A673 (cell line): ENCODE measurements at regions not wholly inside any gene's neighbourhood (a gene's known extent, or its start where the extent isn't known, plus 50 kb on each side); places are given as distances from the start of the nearest gene placed in this dataset.

Experiments
- BruUV-seq: library from RNA; stranded (reverse); fragments of 400-500 nt; replicated peaks from 2 replicates; lab custom pipeline; 2021; lab: Mats Ljungman, UMichigan
- CTCF ChIA-PET: fragments of 300-600 bp; sonication (Branson Sonifier 250); formaldehyde crosslinking; loops from one replicate; lab custom pipeline; 2022; ENCODE audit warnings: antibody characterized with exemption; lab: Charles Lee
- POLR2A ChIA-PET: fragments of 300-600 bp; sonication (Branson Sonifier 250); formaldehyde crosslinking; loops from one replicate; lab custom pipeline; 2022; ENCODE audit warnings: antibody characterized with exemption; ENCODE audit not compliant: low non-redundant PET; lab: Charles Lee
- DNase-seq: peaks from one replicate; pipeline ENCODE4 v3.0.0-alpha.2; 2015; ENCODE audit warnings: low spot score
- H3K27ac ChIP-seq: fragments of 200-600 bp; sonication (generic); 2 replicates; pipeline ENCODE4 v1.5.1; 2016; ENCODE audit warnings: mixed run types, low read depth, mild to moderate bottlenecking, mixed read lengths, antibody characterized with exemption, low read length; ENCODE audit not compliant: poor library complexity, severe bottlenecking
- H3K27me3 ChIP-seq: fragments of 200-600 bp; sonication (generic); replicated peaks from 2 replicates; pipeline ENCODE4 v1.6.1; 2017; ENCODE audit warnings: mixed run types, low read depth, mild to moderate bottlenecking, mixed read lengths, antibody characterized with exemption, low read length; ENCODE audit not compliant: insufficient read depth, poor library complexity
- H3K36me3 ChIP-seq: fragments of 200-600 bp; sonication (generic); 2 replicates; pipeline ENCODE4 v1.6.1; 2016; ENCODE audit warnings: mixed run types, mild to moderate bottlenecking, mixed read lengths, antibody characterized with exemption, low read length; ENCODE audit not compliant: insufficient read depth, poor library complexity, severe bottlenecking
- H3K4me1 ChIP-seq: fragments of 200-600 bp; sonication (generic); 2 replicates; pipeline ENCODE4 v1.6.1; 2017; ENCODE audit warnings: mixed run types, mild to moderate bottlenecking, mixed read lengths, antibody characterized with exemption, low read length; ENCODE audit not compliant: insufficient read depth, poor library complexity, severe bottlenecking
- H3K4me3 ChIP-seq: fragments of 200-600 bp; sonication (generic); 2 replicates; pipeline ENCODE4 v1.5.1; 2016; ENCODE audit warnings: low read depth, mixed run types, mild to moderate bottlenecking, mixed read lengths, low read length; ENCODE audit not compliant: poor library complexity, severe bottlenecking
- H3K9me3 ChIP-seq: fragments of 200-600 bp; sonication (generic); 2 replicates; pipeline ENCODE4 v1.6.1; 2016; ENCODE audit warnings: mixed run types, low read depth, mild to moderate bottlenecking, mixed read lengths, antibody characterized with exemption, low read length; ENCODE audit not compliant: poor library complexity, severe bottlenecking
- EZH2 ChIP-seq: fragments of 200-600 bp; sonication (generic); IDR thresholded peaks from 2 replicates; pipeline ENCODE4 v1.6.1; 2017; ENCODE audit warnings: borderline replicate concordance, low read depth, mild to moderate bottlenecking, mixed read lengths, antibody characterized with exemption, low read length; ENCODE audit not compliant: poor library complexity, severe bottlenecking
- intact Hi-C: fragments of 100-400 bp; cut with micrococcal nuclease; formaldehyde crosslinking; loops from one replicate; pipeline ENCODE4 v1.10.0; 2022; ENCODE audit not compliant: unreplicated experiment
- TF ChIP-seq, protein P1 (sequence below): fragments of 300-800, 200-600 bp; sonication (generic); conservative IDR thresholded peaks from 2 replicates; pipeline ENCODE4 v1.5.1; 2017; ENCODE audit warnings: low read depth, mild to moderate bottlenecking, antibody characterized with exemption, low read length, moderate library complexity, mixed read lengths

GRCh38 chr5:125052584-125052983 is 306.1 kb upstream of the ZNF608 start:
- ChIA-PET POLR2A (no interaction called here), CTCF (no interaction called here)
- intact Hi-C loops, result no loop called here
- Histone ChIP-seq H3K9me3 (no peaks in the 10 kb centered on the region), H3K27ac (no peak overlapping the region), H3K4me3 (no peak overlapping the region), H3K36me3 (no peaks in the 10 kb centered on the region), H3K4me1 (no peaks in the 10 kb centered on the region), H3K27me3 (no peaks in the 10 kb centered on the region)
- no TSS peak for BruUV-seq
- DNase-seq, result no peak
- no peak for TF ChIP-seq EZH2
- TF ChIP-seq, protein P1, sequence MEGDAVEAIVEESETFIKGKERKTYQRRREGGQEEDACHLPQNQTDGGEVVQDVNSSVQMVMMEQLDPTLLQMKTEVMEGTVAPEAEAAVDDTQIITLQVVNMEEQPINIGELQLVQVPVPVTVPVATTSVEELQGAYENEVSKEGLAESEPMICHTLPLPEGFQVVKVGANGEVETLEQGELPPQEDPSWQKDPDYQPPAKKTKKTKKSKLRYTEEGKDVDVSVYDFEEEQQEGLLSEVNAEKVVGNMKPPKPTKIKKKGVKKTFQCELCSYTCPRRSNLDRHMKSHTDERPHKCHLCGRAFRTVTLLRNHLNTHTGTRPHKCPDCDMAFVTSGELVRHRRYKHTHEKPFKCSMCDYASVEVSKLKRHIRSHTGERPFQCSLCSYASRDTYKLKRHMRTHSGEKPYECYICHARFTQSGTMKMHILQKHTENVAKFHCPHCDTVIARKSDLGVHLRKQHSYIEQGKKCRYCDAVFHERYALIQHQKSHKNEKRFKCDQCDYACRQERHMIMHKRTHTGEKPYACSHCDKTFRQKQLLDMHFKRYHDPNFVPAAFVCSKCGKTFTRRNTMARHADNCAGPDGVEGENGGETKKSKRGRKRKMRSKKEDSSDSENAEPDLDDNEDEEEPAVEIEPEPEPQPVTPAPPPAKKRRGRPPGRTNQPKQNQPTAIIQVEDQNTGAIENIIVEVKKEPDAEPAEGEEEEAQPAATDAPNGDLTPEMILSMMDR, result no peak

- ChIA-PET POLR2A (no interaction called here), CTCF (no interaction called here)
- BruUV-seq, result no TSS peak
- Histone ChIP-seq H3K27ac (no peak overlapping the region), H3K27me3 (no peaks in the 10 kb centered on the region), H3K9me3 (no peaks in the 10 kb centered on the region), H3K36me3 (no peaks in the 10 kb centered on the region), H3K4me3 (no peak overlapping the region), H3K4me1 (no peaks in the 10 kb centered on the region)
- TF ChIP-seq EZH2, result no peak
- TF ChIP-seq, protein P1, result no peak
- intact Hi-C loops, result no loop called here
- no peak for DNase-seq
Measured at GRCh38 chr5:125053179-125053578, 306.7 kb upstream of the ZNF608 start.

- H3K4me3 ChIP-seq, result no peak overlapping the region
- intact Hi-C loops, result no loop called here
- no peak overlapping the region for H3K27ac ChIP-seq
- DNase-seq, result no peak
- TF ChIP-seq, protein P1, result no peak
- TF ChIP-seq EZH2, result no peak
- H3K27me3 ChIP-seq, result no peaks in the 10 kb centered on the region
- H3K36me3 ChIP-seq, result no peaks in the 10 kb centered on the region
- ChIA-PET CTCF (no interaction called here), POLR2A (no interaction called here)
- H3K4me1 ChIP-seq, result no peaks in the 10 kb centered on the region
- no TSS peak for BruUV-seq
- H3K9me3 ChIP-seq, result no peaks in the 10 kb centered on the region
Measured at GRCh38 chr5:125054146-125054545, 307.7 kb upstream of the ZNF608 start.
